MM.1S (cell line): ENCODE measurements at regions not wholly inside any gene's neighbourhood (a gene's known extent, or its start where the extent isn't known, plus 50 kb on each side); places are given as distances from the start of the nearest gene placed in this dataset.

Experiments used
- DNase-seq: peaks from one replicate; pipeline ENCODE4 v3.0.0-alpha.2; 2015
- H2AFZ ChIP-seq: fragments of 300-600 bp; sonication (generic); 2 replicates; pipeline ENCODE4 v1.6.0; 2016; ENCODE audit warnings: antibody characterized with exemption, low read length
- H3F3A ChIP-seq: fragments of 300-600 bp; sonication (generic); 2 replicates; pipeline ENCODE4 v1.6.1; 2016; ENCODE audit warnings: mild to moderate bottlenecking, antibody characterized with exemption, low read length, moderate library complexity, mixed read lengths; ENCODE audit not compliant: insufficient read depth
- H3K27ac ChIP-seq: fragments of 300-600 bp; sonication (generic); 2 replicates; pipeline ENCODE4 v1.5.1; 2016; ENCODE audit warnings: mild to moderate bottlenecking, low read length
- H3K27me3 ChIP-seq: fragments of 300-600 bp; sonication (generic); replicated peaks from 2 replicates; pipeline ENCODE4 v1.6.0; 2016; ENCODE audit warnings: low read length; ENCODE audit not compliant: insufficient read depth
- H3K36me3 ChIP-seq: fragments of 300-600 bp; sonication (generic); replicated peaks from 2 replicates; pipeline ENCODE4 v1.6.1; 2016; ENCODE audit warnings: mild to moderate bottlenecking, low read length, mixed read lengths; ENCODE audit not compliant: insufficient read depth
- H3K4me1 ChIP-seq: fragments of 300-600 bp; sonication (generic); 2 replicates; pipeline ENCODE4 v1.6.1; 2016; ENCODE audit warnings: low read length, mixed read lengths
- H3K4me2 ChIP-seq: fragments of 300-600 bp; sonication (generic); 2 replicates; pipeline ENCODE4 v1.6.0; 2016; ENCODE audit warnings: low read depth, low read length
- H3K4me3 ChIP-seq: fragments of 300-600 bp; sonication (generic); 2 replicates; pipeline ENCODE4 v1.5.1; 2016; ENCODE audit warnings: low read length, mixed read lengths
- H3K79me2 ChIP-seq: fragments of 300-600 bp; sonication (generic); 2 replicates; pipeline ENCODE4 v1.6.1; 2016; ENCODE audit warnings: mixed run types, low read length, mixed read lengths
- H3K9ac ChIP-seq: fragments of 300-600 bp; sonication (generic); 2 replicates; pipeline ENCODE4 v1.6.1; 2016; ENCODE audit warnings: low read length, mixed read lengths
- H3K9me2 ChIP-seq: fragments of 300-600 bp; sonication (generic); replicated peaks from 2 replicates; pipeline ENCODE4 v1.6.1; 2016; ENCODE audit warnings: mild to moderate bottlenecking, low read length, mixed read lengths; ENCODE audit not compliant: insufficient read depth
- H3K9me3 ChIP-seq: fragments of 300-600 bp; sonication (generic); replicated peaks from 2 replicates; pipeline ENCODE4 v1.6.1; 2016; ENCODE audit warnings: mild to moderate bottlenecking, low read length, mixed read lengths; ENCODE audit not compliant: insufficient read depth
- H4K20me1 ChIP-seq: fragments of 300-600 bp; sonication (generic); 2 replicates; pipeline ENCODE4 v1.6.1; 2016; ENCODE audit warnings: mild to moderate bottlenecking, low read length, moderate library complexity, mixed read lengths; ENCODE audit not compliant: insufficient read depth
- CTCF ChIP-seq: fragments of 300-600 bp; sonication (generic); IDR thresholded peaks from 2 replicates; pipeline ENCODE4 v1.5.1; 2016; ENCODE audit warnings: antibody characterized with exemption, low read length, mixed read lengths
- EZH2 ChIP-seq: fragments of 300-600 bp; sonication (generic); optimal IDR thresholded peaks from 2 replicates; pipeline ENCODE3; 2017; ENCODE audit warnings: low read depth, mild to moderate bottlenecking, antibody characterized with exemption, low read length, mixed read lengths
- EZH2phosphoT487 ChIP-seq: fragments of 300-600 bp; sonication (generic); IDR thresholded peaks from 2 replicates; pipeline ENCODE4 v1.6.1; 2018; ENCODE audit warnings: antibody characterized with exemption, low read length

- H3K4me3 ChIP-seq, result no peak overlapping the region
- no peak overlapping the region for H3K4me2 ChIP-seq
- H3K9me2 ChIP-seq, result no peaks in the 10 kb centered on the region
- TF ChIP-seq CTCF (no peak), EZH2phosphoT487 (no peak), EZH2 (no peak)
- no peak overlapping the region for H3K27ac ChIP-seq
- no peaks in the 10 kb centered on the region for H3F3A ChIP-seq
- no peaks in the 10 kb centered on the region for H3K79me2 ChIP-seq
- no peaks in the 10 kb centered on the region for H3K27me3 ChIP-seq
- no peaks in the 10 kb centered on the region for H4K20me1 ChIP-seq
- H3K9ac ChIP-seq, result no peak overlapping the region
- DNase-seq, result no peak
- H3K4me1 ChIP-seq, result no peaks in the 10 kb centered on the region
- no peaks in the 10 kb centered on the region for H3K9me3 ChIP-seq
- H2AFZ ChIP-seq, result no peak overlapping the region
- no peaks in the 10 kb centered on the region for H3K36me3 ChIP-seq
Observed at GRCh38 chr12:14193639-14194038, 171.8 kb upstream of the ATF7IP start.

- no peak for TF ChIP-seq EZH2phosphoT487
- TF ChIP-seq CTCF, result no peak
- TF ChIP-seq EZH2, result no peak
- H2AFZ ChIP-seq, result no peak overlapping the region
- H3K9ac ChIP-seq, result no peak overlapping the region
- H3K79me2 ChIP-seq, result no peaks in the 10 kb centered on the region
- H3F3A ChIP-seq, result no peaks in the 10 kb centered on the region
- H3K4me3 ChIP-seq, result no peak overlapping the region
- no peak overlapping the region for H3K27ac ChIP-seq
- H3K9me3 ChIP-seq, result no peaks in the 10 kb centered on the region
- no peaks in the 10 kb centered on the region for H4K20me1 ChIP-seq
- DNase-seq, result no peak
- no peaks in the 10 kb centered on the region for H3K36me3 ChIP-seq
- no peaks in the 10 kb centered on the region for H3K27me3 ChIP-seq
- H3K4me1 ChIP-seq, result no peaks in the 10 kb centered on the region
- H3K9me2 ChIP-seq, result no peaks in the 10 kb centered on the region
- H3K4me2 ChIP-seq, result no peak overlapping the region
Observed at GRCh38 chr12:14194572-14194971, 170.9 kb upstream of the ATF7IP start.

- TF ChIP-seq EZH2, result no peak
- TF ChIP-seq CTCF, result no peak
- no peak for TF ChIP-seq EZH2phosphoT487
- Histone ChIP-seq H3K4me3 (no peak overlapping the region), H3K27me3 (no peaks in the 10 kb centered on the region), H3K4me2 (no peak overlapping the region), H3K79me2 (no peaks in the 10 kb centered on the region), H3K27ac (no peak overlapping the region), H3K9ac (no peak overlapping the region), H4K20me1 (no peaks in the 10 kb centered on the region), H3K36me3 (no peaks in the 10 kb centered on the region), H3F3A (no peaks in the 10 kb centered on the region), H3K4me1 (no peaks in the 10 kb centered on the region), H3K9me2 (no peaks in the 10 kb centered on the region), H3K9me3 (no peaks in the 10 kb centered on the region), H2AFZ (no peak overlapping the region)
- no peak for DNase-seq
Observed at GRCh38 chr12:14199455-14200198, 165.9 kb upstream of the ATF7IP start.
